ENCODE measurements at regions not wholly inside any gene's neighbourhood (a gene's known extent, or its start where the extent isn't known, plus 50 kb on each side); places are given as distances from the start of the nearest gene placed in this dataset.

DNA sequence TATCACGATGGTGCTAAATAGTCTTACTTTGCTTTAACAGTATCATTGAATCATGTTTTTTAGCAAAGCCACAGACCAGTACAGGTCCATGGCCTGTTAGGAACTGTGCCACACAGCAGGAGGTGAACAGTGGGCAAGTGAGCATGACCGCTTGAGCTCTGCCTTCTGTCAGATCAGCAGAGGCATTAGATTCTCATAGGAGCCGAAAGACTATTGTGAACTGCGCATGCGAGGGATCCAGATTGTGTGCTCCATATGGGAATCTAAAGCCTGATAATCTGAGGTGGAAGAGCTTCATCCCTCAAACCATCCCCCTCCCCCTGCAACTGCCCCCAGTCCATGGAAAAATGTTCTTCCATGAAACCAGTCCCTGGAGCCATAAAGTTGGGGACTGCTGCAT, 102.3 kb upstream of the OSR1 start:
- TF ChIP-seq, protein P1, sequence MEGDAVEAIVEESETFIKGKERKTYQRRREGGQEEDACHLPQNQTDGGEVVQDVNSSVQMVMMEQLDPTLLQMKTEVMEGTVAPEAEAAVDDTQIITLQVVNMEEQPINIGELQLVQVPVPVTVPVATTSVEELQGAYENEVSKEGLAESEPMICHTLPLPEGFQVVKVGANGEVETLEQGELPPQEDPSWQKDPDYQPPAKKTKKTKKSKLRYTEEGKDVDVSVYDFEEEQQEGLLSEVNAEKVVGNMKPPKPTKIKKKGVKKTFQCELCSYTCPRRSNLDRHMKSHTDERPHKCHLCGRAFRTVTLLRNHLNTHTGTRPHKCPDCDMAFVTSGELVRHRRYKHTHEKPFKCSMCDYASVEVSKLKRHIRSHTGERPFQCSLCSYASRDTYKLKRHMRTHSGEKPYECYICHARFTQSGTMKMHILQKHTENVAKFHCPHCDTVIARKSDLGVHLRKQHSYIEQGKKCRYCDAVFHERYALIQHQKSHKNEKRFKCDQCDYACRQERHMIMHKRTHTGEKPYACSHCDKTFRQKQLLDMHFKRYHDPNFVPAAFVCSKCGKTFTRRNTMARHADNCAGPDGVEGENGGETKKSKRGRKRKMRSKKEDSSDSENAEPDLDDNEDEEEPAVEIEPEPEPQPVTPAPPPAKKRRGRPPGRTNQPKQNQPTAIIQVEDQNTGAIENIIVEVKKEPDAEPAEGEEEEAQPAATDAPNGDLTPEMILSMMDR (conservative IDR thresholded peaks at IDR 0.05; ENCODE audit: low read depth, low read length): no peak
- TF ChIP-seq EZH2phosphoT487 (IDR thresholded peaks at IDR 0.05; ENCODE audit: borderline replicate concordance, low read length): no peak
- TF ChIP-seq EZH2 (IDR thresholded peaks at IDR 0.05; ENCODE audit: low read length, unreplicated experiment): no peak

Measured in PC-3 (cell line).